T-helper 2 cell treated with Interferon-gamma antibody and Interleukin-4, amounts not matched to agents 5 μg/mL and 100 μg/mL, for 36 hours (primary cell): ENCODE measurements at regions not wholly inside any gene's neighbourhood (a gene's known extent, or its start where the extent isn't known, plus 50 kb on each side); places are given as distances from the start of the nearest gene placed in this dataset.
"Not testable (repeated sequence)": the region's sequence is repeated elsewhere in the genome, so short reads cannot be mapped to it uniquely, and the experiment has no call there.

Experiments
- DNase-seq: peaks from one replicate; pipeline ENCODE4 v3.0.0; 2021; ENCODE audit warnings: low spot score
- H3K27ac Mint-ChIP-seq: one replicate; pipeline ENCODE4 v1.8.0; 2021; ENCODE audit warnings: mild to moderate bottlenecking, mixed read lengths
- H3K27me3 Mint-ChIP-seq: one replicate; pipeline ENCODE4 v1.8.0; 2021; ENCODE audit warnings: low read depth, mixed read lengths
- H3K36me3 Mint-ChIP-seq: one replicate; pipeline ENCODE4 v1.8.0; 2021; ENCODE audit warnings: low read depth, mixed read lengths
- H3K4me1 Mint-ChIP-seq: one replicate; pipeline ENCODE4 v1.8.0; 2021; ENCODE audit warnings: low read depth, mixed read lengths
- H3K4me3 Mint-ChIP-seq: one replicate; pipeline ENCODE4 v1.8.0; 2022; ENCODE audit warnings: mild to moderate bottlenecking, moderate library complexity, mixed read lengths
- H3K9me3 Mint-ChIP-seq: one replicate; pipeline ENCODE4 v1.8.0; 2021; ENCODE audit warnings: mixed read lengths

DNA sequence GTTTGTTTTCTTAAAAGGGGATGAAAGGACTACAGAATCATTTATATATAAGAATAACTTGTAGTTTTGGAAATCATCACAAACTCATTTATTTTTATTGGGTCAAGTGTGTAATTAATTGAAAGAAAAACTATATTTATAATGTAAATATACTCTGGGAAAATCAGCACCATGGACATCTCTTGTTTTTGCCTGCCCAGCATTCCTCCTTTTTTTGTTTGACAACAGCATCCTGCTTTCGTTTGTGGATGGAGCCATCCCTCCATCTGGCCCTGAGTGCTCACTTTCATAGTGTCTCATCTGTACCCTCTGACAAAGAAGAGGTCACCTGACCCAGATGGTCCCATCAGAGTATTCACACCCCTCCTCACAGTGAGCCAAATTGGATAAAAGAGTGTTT, 308.2 kb upstream of the HTR1E start:
- no peak for DNase-seq
- Mint-ChIP-seq H3K4me1 (no peaks in the 10 kb centered on the region), H3K27ac (no peak overlapping the region), H3K9me3 (peaks cover 14% of the 10 kb centered on the region), H3K4me3 (no peak overlapping the region), H3K27me3 (no peaks in the 10 kb centered on the region), H3K36me3 (no peaks in the 10 kb centered on the region)

GRCh38 chr6:86619428-86619827, 317.9 kb upstream of the HTR1E start:
- Mint-ChIP-seq H3K9me3 (peaks cover 32% of the 10 kb centered on the region), H3K4me1 (no peaks in the 10 kb centered on the region), H3K27me3 (no peaks in the 10 kb centered on the region), H3K4me3 (no peak overlapping the region), H3K36me3 (no peaks in the 10 kb centered on the region), H3K27ac (no peak overlapping the region)
- no peak for DNase-seq

DNA sequence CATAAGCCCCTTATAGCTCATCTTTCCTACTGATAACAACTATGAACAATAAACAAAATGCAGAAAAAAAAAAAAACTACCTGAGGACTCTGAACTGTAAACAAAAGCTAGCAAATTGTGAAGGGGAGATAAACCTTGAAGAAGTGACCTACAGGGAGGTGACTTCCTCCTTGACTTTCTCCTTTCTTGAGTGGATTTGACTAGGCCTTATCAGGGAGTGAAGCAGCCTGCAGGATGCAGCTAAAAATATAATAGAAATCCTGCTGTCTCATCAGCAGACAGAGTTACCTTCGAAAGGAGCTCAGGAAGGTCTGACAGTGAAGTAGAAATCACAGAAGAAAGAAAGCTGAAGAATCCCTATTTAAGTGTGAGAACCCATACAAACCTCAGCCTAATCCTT, 322.0 kb upstream of the HTR1E start:
- Mint-ChIP-seq H3K9me3 (peaks cover 13% of the 10 kb centered on the region), H3K4me1 (no peaks in the 10 kb centered on the region), H3K27me3 (no peaks in the 10 kb centered on the region), H3K4me3 (no peak overlapping the region), H3K36me3 (no peaks in the 10 kb centered on the region), H3K27ac (no peak overlapping the region)
- DNase-seq: no peak

DNA sequence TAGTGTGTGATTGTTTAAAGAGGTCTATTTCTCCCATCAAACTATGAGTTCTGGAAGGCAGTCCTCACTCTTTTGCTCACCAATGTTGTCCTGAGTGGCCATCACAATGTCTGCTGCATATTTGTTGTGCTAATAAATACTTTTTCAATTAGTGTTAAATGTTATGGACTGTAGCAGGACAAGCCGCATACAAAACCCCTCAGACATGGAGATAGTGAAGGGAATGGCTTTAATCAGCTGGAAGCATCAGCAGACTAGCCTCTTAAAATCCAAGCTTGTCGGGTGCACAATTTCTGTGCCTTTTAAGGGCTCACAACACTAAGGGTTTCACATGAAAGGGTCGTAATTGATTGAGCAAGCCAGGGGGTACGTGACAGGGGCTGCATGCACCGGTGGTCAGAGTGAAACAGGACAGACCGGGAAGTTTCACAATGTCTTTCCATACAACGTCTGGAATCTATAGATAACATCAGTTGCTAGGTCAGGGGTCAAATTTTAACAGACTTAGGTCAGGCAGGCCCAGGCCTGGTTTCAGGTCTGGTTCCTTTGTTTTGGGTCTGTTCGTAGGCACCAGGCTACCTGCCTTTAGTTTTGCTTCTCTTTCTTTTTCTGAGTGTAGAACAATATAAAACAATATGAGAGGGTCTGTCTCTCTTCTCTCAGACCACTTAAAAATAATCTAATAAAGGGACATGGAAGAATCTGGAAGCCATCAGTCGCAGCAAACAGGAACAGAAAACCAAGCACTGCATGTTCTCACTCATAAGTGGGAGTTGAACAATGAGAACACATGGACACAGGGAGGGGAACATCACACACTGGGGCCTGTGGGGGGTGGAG, 327.6 kb upstream of the HTR1E start:
- no peak overlapping the region for H3K27ac Mint-ChIP-seq
- H3K9me3 Mint-ChIP-seq: peaks cover 7% of the 10 kb centered on the region
- no peak for DNase-seq
- no peaks in the 10 kb centered on the region for H3K4me1 Mint-ChIP-seq
- no peaks in the 10 kb centered on the region for H3K36me3 Mint-ChIP-seq
- no peak overlapping the region for H3K4me3 Mint-ChIP-seq
- H3K27me3 Mint-ChIP-seq: no peaks in the 10 kb centered on the region

GRCh38 chr6:86603364-86603763, 334.0 kb upstream of the HTR1E start:
- H3K4me3 Mint-ChIP-seq, H3K27me3 Mint-ChIP-seq, H3K36me3 Mint-ChIP-seq, H3K27ac Mint-ChIP-seq, DNase-seq, H3K4me1 Mint-ChIP-seq: not testable (repeated sequence)
- peaks cover 13% of the 10 kb centered on the region for H3K9me3 Mint-ChIP-seq

DNA sequence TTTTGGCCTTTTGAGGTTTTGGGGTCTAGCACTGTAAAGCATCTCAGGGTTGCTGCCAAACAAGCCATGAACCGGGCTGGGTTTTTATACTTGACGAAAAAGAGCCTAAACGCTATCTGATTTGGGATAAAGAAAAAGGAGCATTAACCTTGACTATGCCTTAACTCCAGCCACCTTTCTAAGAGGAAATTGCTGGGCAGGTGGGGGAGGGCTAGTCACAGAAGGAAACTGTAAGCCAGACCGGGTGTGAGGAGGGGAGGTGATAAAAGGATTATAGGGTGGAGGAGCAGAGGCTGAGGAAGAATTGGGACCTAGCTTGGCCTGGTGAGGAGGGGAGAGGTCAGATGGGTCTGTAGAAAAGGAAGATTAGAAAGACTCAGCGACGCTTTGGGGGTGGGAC, 335.2 kb upstream of the HTR1E start:
- H3K27me3 Mint-ChIP-seq, H3K36me3 Mint-ChIP-seq, H3K27ac Mint-ChIP-seq, DNase-seq, H3K4me3 Mint-ChIP-seq, H3K4me1 Mint-ChIP-seq: not testable (repeated sequence)
- peaks cover 13% of the 10 kb centered on the region for H3K9me3 Mint-ChIP-seq

DNA sequence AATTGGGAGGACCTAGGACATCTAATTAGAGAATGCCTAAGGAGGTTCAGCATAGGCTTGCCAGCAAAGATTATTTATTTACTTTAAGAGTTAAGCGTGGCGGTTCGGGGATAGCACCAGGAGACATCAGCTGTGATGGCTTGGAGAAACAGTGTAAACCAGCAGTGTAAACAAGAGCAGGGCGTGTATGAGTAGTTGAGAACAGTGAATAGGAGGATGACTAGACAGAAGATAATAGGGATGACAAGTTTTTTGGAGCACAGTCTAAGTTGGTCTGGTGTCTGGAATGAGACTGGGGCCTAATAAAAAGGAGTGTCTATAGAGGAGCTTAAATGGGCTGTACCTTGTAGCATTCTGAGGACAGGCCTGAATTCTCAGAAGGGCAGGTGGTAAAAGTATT, 338.4 kb upstream of the HTR1E start:
- not testable (repeated sequence) for H3K4me1 Mint-ChIP-seq, H3K4me3 Mint-ChIP-seq, H3K27me3 Mint-ChIP-seq, DNase-seq, H3K36me3 Mint-ChIP-seq, H3K27ac Mint-ChIP-seq, H3K9me3 Mint-ChIP-seq

DNA sequence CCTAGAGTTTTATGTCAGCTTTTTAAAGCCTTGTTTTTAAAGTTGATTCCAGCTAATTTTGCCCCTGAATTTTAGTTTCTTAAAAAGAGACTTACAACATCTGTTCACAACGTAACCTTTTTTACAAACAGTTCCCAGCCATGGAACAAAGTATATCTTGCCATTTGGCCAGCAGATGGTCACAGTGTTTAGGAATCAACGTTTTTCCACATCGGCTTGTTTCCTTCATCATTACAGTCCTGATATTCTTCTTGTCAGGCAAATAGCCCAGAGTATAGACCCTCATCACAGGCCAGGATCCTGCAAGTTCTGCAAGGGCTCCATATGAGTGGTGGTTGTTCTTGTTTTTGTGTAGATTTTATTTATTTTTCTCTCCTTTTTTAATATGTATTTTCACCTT, 341.7 kb upstream of the HTR1E start:
- Mint-ChIP-seq H3K4me1 (no peaks in the 10 kb centered on the region), H3K36me3 (no peaks in the 10 kb centered on the region), H3K4me3 (no peak overlapping the region), H3K27me3 (no peaks in the 10 kb centered on the region), H3K9me3 (no peaks in the 10 kb centered on the region), H3K27ac (no peak overlapping the region)
- no peak for DNase-seq

GRCh38 chr6:86586195-86586594, 351.1 kb upstream of the HTR1E start:
- Mint-ChIP-seq H3K4me3 (no peak overlapping the region), H3K4me1 (no peaks in the 10 kb centered on the region), H3K27ac (no peak overlapping the region), H3K9me3 (peaks cover 41% of the 10 kb centered on the region), H3K36me3 (no peaks in the 10 kb centered on the region), H3K27me3 (no peaks in the 10 kb centered on the region)
- DNase-seq: no peak

DNA sequence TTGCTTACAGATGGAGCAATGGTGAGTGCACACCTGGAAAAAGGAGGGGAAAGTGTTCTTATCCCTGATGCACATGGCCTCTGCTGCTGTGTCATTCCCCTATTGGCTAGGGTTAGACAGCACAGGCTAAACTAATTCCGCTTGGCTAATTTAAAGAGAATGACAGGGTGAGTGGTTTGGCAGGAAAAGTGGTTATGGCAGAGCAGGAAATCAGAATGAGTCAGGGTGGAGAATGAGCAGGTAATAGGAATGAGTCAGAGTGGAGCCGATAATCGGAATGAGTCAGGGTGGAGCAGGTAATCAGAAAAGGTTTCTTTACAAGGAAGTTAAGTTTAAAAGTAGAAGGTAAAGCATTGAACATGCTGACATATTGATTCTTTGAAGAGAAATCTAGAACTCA, 355.5 kb upstream of the HTR1E start:
- no peaks in the 10 kb centered on the region for H3K27me3 Mint-ChIP-seq
- peaks cover 60% of the 10 kb centered on the region for H3K9me3 Mint-ChIP-seq
- no peak for DNase-seq
- no peaks in the 10 kb centered on the region for H3K36me3 Mint-ChIP-seq
- no peaks in the 10 kb centered on the region for H3K4me1 Mint-ChIP-seq
- H3K4me3 Mint-ChIP-seq: no peak overlapping the region
- no peak overlapping the region for H3K27ac Mint-ChIP-seq

- no peak for DNase-seq
- Mint-ChIP-seq H3K27ac (no peak overlapping the region), H3K4me1 (no peaks in the 10 kb centered on the region), H3K36me3 (no peaks in the 10 kb centered on the region), H3K4me3 (no peak overlapping the region), H3K27me3 (no peaks in the 10 kb centered on the region), H3K9me3 (peaks cover 23% of the 10 kb centered on the region)
These were observed 374.1 kb upstream of the HTR1E start for GRCh38 chr6:86563197-86563596.

- Mint-ChIP-seq H3K27ac (no peak overlapping the region), H3K9me3 (peaks cover under 1% of the 10 kb centered on the region), H3K4me3 (no peak overlapping the region), H3K27me3 (no peaks in the 10 kb centered on the region), H3K36me3 (no peaks in the 10 kb centered on the region), H3K4me1 (no peaks in the 10 kb centered on the region)
- DNase-seq: no peak
These were observed 379.0 kb upstream of the HTR1E start for GRCh38 chr6:86558318-86558717.

- DNase-seq: no peak
- Mint-ChIP-seq H3K27ac (no peak overlapping the region), H3K4me3 (no peak overlapping the region), H3K36me3 (no peaks in the 10 kb centered on the region), H3K27me3 (no peaks in the 10 kb centered on the region), H3K4me1 (no peaks in the 10 kb centered on the region), H3K9me3 (peaks cover 4% of the 10 kb centered on the region)
These were observed 400.0 kb upstream of the HTR1E start for GRCh38 chr6:86537292-86537861.

DNA sequence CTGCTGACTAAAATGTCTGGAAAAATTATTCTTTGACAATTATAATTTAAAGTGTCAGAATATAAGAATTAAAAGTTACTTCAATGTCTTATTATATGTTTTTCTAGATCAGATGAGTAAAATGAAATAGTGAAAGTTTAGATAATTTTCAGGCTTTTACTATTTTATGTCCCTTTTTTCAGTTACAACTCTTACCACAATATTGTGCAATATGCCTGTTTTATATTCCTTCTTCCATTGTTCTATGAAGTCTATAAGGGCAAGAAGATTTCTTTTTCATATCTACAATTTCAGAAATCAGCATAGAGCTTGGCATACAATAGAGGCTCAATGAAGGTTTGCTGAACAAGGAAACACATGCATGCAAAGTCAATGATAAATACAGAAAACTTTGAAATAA, 401.2 kb upstream of the HTR1E start:
- Mint-ChIP-seq H3K4me3 (no peak overlapping the region), H3K4me1 (no peaks in the 10 kb centered on the region), H3K27me3 (no peaks in the 10 kb centered on the region), H3K9me3 (peaks cover 4% of the 10 kb centered on the region), H3K36me3 (no peaks in the 10 kb centered on the region), H3K27ac (no peak overlapping the region)
- DNase-seq: no peak

GRCh38 chr6:86535100-86535499, 402.2 kb upstream of the HTR1E start:
- Mint-ChIP-seq H3K36me3 (no peaks in the 10 kb centered on the region), H3K27me3 (no peaks in the 10 kb centered on the region), H3K4me3 (no peak overlapping the region), H3K4me1 (no peaks in the 10 kb centered on the region), H3K27ac (no peak overlapping the region), H3K9me3 (peaks cover 4% of the 10 kb centered on the region)
- DNase-seq: no peak
